ENCODE measurements at regions not wholly inside any gene's neighbourhood (a gene's known extent, or its start where the extent isn't known, plus 50 kb on each side); places are given as distances from the start of the nearest gene placed in this dataset.

GRCh38 chr11:23594755-23595154 is 734.5 kb upstream of the CCDC179 start:
- Histone ChIP-seq H3K27ac (no peak overlapping the region), H3K36me3 (ENCODE audit: low read depth) (no peaks in the 10 kb centered on the region), H3K4me1 (replicated peaks; ENCODE audit: insufficient read depth) (no peaks in the 10 kb centered on the region), H2AFZ (no peak overlapping the region), H3F3A (ENCODE audit: insufficient read depth, low read depth) (no peaks in the 10 kb centered on the region), H3K9me3 (ENCODE audit: insufficient read depth, low read depth) (no peaks in the 10 kb centered on the region), H3K4me2 (no peak overlapping the region), H3K27me3 (ENCODE audit: insufficient read depth, low read depth) (no peaks in the 10 kb centered on the region), H4K20me1 (ENCODE audit: insufficient read depth) (no peaks in the 10 kb centered on the region), H3K79me2 (ENCODE audit: low read depth) (no peaks in the 10 kb centered on the region), H3K9me2 (ENCODE audit: insufficient read depth) (no peaks in the 10 kb centered on the region), H3K4me3 (no peak overlapping the region)
- intact Hi-C loops (cut with micrococcal nuclease; ENCODE audit: unreplicated experiment) = no loop called here
- CTCF ChIA-PET = no interaction called here
- POLR2A ChIA-PET (ENCODE audit: unreplicated experiment) = no interaction called here
- DNase-seq = no peak
- BruUV-seq (replicated peaks) = no TSS peak
- TF ChIP-seq EZH2 (IDR thresholded peaks at IDR 0.05; ENCODE audit: low read depth) = no peak
- TF ChIP-seq, protein P1, sequence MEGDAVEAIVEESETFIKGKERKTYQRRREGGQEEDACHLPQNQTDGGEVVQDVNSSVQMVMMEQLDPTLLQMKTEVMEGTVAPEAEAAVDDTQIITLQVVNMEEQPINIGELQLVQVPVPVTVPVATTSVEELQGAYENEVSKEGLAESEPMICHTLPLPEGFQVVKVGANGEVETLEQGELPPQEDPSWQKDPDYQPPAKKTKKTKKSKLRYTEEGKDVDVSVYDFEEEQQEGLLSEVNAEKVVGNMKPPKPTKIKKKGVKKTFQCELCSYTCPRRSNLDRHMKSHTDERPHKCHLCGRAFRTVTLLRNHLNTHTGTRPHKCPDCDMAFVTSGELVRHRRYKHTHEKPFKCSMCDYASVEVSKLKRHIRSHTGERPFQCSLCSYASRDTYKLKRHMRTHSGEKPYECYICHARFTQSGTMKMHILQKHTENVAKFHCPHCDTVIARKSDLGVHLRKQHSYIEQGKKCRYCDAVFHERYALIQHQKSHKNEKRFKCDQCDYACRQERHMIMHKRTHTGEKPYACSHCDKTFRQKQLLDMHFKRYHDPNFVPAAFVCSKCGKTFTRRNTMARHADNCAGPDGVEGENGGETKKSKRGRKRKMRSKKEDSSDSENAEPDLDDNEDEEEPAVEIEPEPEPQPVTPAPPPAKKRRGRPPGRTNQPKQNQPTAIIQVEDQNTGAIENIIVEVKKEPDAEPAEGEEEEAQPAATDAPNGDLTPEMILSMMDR (conservative IDR thresholded peaks at IDR 0.05) = no peak

GRCh38 chr11:23604966-23605365 is 744.7 kb upstream of the CCDC179 start:
- TF ChIP-seq EZH2 (IDR thresholded peaks at IDR 0.05; ENCODE audit: low read depth) = no peak
- TF ChIP-seq, protein P1 (conservative IDR thresholded peaks at IDR 0.05) = no peak
- H3K9me3 ChIP-seq (ENCODE audit: insufficient read depth, low read depth) = no peaks in the 10 kb centered on the region

GRCh38 chr11:23606191-23606590 is 745.9 kb upstream of the CCDC179 start:
- H3K36me3 ChIP-seq (ENCODE audit: low read depth) = no peaks in the 10 kb centered on the region
- CTCF ChIA-PET = no interaction called here
- BruUV-seq (replicated peaks) = no TSS peak

More at GRCh38 chr11:23604966-23605365, 744.7 kb upstream of the CCDC179 start:
- Histone ChIP-seq H3K4me2 (no peak overlapping the region), H4K20me1 (ENCODE audit: insufficient read depth) (no peaks in the 10 kb centered on the region), H3K36me3 (ENCODE audit: low read depth) (no peaks in the 10 kb centered on the region), H3K27ac (no peak overlapping the region), H3K4me1 (replicated peaks; ENCODE audit: insufficient read depth) (no peaks in the 10 kb centered on the region), H3F3A (ENCODE audit: insufficient read depth, low read depth) (no peaks in the 10 kb centered on the region), H3K27me3 (ENCODE audit: insufficient read depth, low read depth) (no peaks in the 10 kb centered on the region), H3K4me3 (no peak overlapping the region), H2AFZ (no peak overlapping the region), H3K79me2 (ENCODE audit: low read depth) (no peaks in the 10 kb centered on the region), H3K9me2 (ENCODE audit: insufficient read depth) (no peaks in the 10 kb centered on the region)
- ChIA-PET POLR2A (ENCODE audit: unreplicated experiment) (no interaction called here), CTCF (no interaction called here)
- BruUV-seq (replicated peaks) = no TSS peak
- DNase-seq = no peak
- intact Hi-C loops (cut with micrococcal nuclease; ENCODE audit: unreplicated experiment) = no loop called here

More at GRCh38 chr11:23606191-23606590, 745.9 kb upstream of the CCDC179 start:
- POLR2A ChIA-PET (ENCODE audit: unreplicated experiment) = no interaction called here
- Histone ChIP-seq H3K27me3 (ENCODE audit: insufficient read depth, low read depth) (no peaks in the 10 kb centered on the region), H3K9me3 (ENCODE audit: insufficient read depth, low read depth) (no peaks in the 10 kb centered on the region), H4K20me1 (ENCODE audit: insufficient read depth) (no peaks in the 10 kb centered on the region), H3K9me2 (ENCODE audit: insufficient read depth) (no peaks in the 10 kb centered on the region), H3K4me1 (replicated peaks; ENCODE audit: insufficient read depth) (no peaks in the 10 kb centered on the region), H3K27ac (no peak overlapping the region), H2AFZ (no peak overlapping the region), H3K4me3 (no peak overlapping the region), H3K4me2 (no peak overlapping the region), H3F3A (ENCODE audit: insufficient read depth, low read depth) (no peaks in the 10 kb centered on the region), H3K79me2 (ENCODE audit: low read depth) (no peaks in the 10 kb centered on the region)
- DNase-seq = no peak
- TF ChIP-seq EZH2 (IDR thresholded peaks at IDR 0.05; ENCODE audit: low read depth) = no peak
- TF ChIP-seq, protein P1 (conservative IDR thresholded peaks at IDR 0.05) = no peak
- intact Hi-C loops (cut with micrococcal nuclease; ENCODE audit: unreplicated experiment) = no loop called here

Measured in PC-9 (cell line).